IMR-90 (cell line): ENCODE measurements at regions not wholly inside any gene's neighbourhood (a gene's known extent, or its start where the extent isn't known, plus 50 kb on each side); places are given as distances from the start of the nearest gene placed in this dataset.

Experiments
- CEBPB ChIP-seq: IDR thresholded peaks from 2 replicates; pipeline ENCODE4 v1.6.1; 2012; ENCODE audit warnings: low read depth, low read length, improper control_type of control experiment
- CTCF ChIP-seq: conservative IDR thresholded peaks from 2 replicates; pipeline ENCODE4 v1.5.1; 2012; ENCODE audit warnings: mild to moderate bottlenecking, low read depth, low read length, improper control_type of control experiment
- FOS ChIP-seq: fragments of 150-350 bp; IDR thresholded peaks from 2 replicates; pipeline ENCODE4 v1.6.1; 2016; ENCODE audit warnings: low read depth, low read length
- MAZ ChIP-seq: IDR thresholded peaks from 2 replicates; pipeline ENCODE4 v1.6.1; 2012; ENCODE audit warnings: low read depth, mild to moderate bottlenecking, low read length, improper control_type of control experiment, moderate library complexity, borderline replicate concordance
- POLR2A ChIP-seq: IDR thresholded peaks from 2 replicates; pipeline ENCODE4 v1.6.1; 2012; ENCODE audit warnings: mild to moderate bottlenecking, low read depth, low read length
- RCOR1 ChIP-seq: IDR thresholded peaks from 2 replicates; pipeline ENCODE4 v1.6.1; 2012; ENCODE audit warnings: mild to moderate bottlenecking, low read length, improper control_type of control experiment; ENCODE audit not compliant: insufficient replicate concordance
- SMC3 ChIP-seq: fragments of 150-350 bp; IDR thresholded peaks from 2 replicates; pipeline ENCODE4 v1.6.1; 2016; ENCODE audit warnings: low read depth, mild to moderate bottlenecking, antibody characterized with exemption, low read length, moderate library complexity
- TF ChIP-seq, protein P1 (sequence below): fragments of 150-350 bp; IDR thresholded peaks from 2 replicates; pipeline ENCODE4 v1.6.1; 2017; ENCODE audit warnings: mild to moderate bottlenecking, antibody characterized with exemption, low read length, low read depth

- TF ChIP-seq CTCF (no peak), POLR2A (no peak), SMC3 (no peak), FOS (no peak), MAZ (no peak), RCOR1 (no peak), CEBPB (no peak)
- TF ChIP-seq, protein P1, sequence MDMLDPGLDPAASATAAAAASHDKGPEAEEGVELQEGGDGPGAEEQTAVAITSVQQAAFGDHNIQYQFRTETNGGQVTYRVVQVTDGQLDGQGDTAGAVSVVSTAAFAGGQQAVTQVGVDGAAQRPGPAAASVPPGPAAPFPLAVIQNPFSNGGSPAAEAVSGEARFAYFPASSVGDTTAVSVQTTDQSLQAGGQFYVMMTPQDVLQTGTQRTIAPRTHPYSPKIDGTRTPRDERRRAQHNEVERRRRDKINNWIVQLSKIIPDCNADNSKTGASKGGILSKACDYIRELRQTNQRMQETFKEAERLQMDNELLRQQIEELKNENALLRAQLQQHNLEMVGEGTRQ: no peak
Measured at GRCh38 chr6:18330548-18331081, 56.5 kb upstream of the RNF144B start.
